ENCODE measurements at regions not wholly inside any gene's neighbourhood (a gene's known extent, or its start where the extent isn't known, plus 50 kb on each side); places are given as distances from the start of the nearest gene placed in this dataset.

DNA sequence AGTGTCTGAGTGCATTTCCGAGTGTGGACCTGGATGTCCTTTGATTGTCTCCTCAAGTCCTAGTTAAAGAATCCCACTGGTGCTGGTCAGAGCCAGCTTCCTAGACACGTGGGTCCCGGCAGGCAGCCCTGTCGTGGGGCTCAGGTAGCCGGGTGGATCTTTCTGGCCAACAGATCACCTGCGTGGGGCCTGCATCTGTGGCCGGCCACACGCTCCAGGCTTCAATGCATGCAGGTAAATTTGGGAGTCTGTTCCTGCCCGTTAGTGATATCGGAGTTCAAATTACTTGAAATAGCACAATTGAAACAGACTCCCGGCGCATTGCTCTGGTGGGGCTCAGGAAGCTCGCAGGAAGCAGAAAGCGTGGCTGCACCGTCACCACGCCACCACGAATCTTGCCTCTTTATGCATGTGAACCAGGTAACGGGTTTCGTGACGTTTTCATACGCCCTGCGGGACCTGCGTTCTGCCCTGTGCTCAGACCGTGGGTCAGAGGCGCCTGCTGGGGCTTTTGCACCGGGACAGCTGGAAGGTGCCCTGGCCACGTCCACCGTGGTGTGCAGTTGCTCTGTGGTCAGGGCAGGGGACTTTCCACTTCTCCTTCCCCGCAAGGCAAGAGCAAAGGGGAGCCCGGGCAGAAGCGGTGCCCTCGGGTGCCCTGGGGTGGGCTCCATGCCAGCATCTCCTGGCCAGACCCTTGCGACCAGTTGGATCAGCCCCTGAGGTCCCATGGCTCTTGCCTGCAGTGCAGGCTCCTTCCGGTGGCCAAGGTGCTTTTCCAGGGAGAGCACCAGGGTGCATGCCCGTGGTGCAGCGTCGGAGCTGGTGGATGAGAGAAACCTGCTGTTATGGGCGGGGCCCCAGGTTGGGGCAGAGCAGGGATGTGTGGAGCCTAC lies 803.5 kb downstream of the BRD1 start:
- TF ChIP-seq, protein P1, sequence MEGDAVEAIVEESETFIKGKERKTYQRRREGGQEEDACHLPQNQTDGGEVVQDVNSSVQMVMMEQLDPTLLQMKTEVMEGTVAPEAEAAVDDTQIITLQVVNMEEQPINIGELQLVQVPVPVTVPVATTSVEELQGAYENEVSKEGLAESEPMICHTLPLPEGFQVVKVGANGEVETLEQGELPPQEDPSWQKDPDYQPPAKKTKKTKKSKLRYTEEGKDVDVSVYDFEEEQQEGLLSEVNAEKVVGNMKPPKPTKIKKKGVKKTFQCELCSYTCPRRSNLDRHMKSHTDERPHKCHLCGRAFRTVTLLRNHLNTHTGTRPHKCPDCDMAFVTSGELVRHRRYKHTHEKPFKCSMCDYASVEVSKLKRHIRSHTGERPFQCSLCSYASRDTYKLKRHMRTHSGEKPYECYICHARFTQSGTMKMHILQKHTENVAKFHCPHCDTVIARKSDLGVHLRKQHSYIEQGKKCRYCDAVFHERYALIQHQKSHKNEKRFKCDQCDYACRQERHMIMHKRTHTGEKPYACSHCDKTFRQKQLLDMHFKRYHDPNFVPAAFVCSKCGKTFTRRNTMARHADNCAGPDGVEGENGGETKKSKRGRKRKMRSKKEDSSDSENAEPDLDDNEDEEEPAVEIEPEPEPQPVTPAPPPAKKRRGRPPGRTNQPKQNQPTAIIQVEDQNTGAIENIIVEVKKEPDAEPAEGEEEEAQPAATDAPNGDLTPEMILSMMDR (IDR thresholded peaks at IDR 0.05), result no peak
- TF ChIP-seq POLR2A (IDR thresholded peaks at IDR 0.05), result no peak

Data from esophagus squamous epithelium (tissue), 4 donors.